DMS114 treated with DMSO at 0.1 percent for 48 hours (cell line): ENCODE measurements at regions not wholly inside any gene's neighbourhood (a gene's known extent, or its start where the extent isn't known, plus 50 kb on each side); places are given as distances from the start of the nearest gene placed in this dataset.

ENCODE experiments used
- DNase-seq: peaks from one replicate; lab custom pipeline; 2025; ENCODE audit not compliant: unreplicated experiment; lab: John Stamatoyannopoulos, UW

GRCh38 chr2:8627692-8628085 is 54.2 kb upstream of the ID2 start:
- no peak for DNase-seq

GRCh38 chr2:8628179-8628865 is 53.5 kb upstream of the ID2 start:
- no peak for DNase-seq

GRCh38 chr2:8628866-8629209 is 53.0 kb upstream of the ID2 start:
- DNase-seq = no peak

GRCh38 chr2:8629402-8629801 is 52.5 kb upstream of the ID2 start:
- no peak for DNase-seq

GRCh38 chr2:8630676-8631464 is 51.0 kb upstream of the ID2 start:
- DNase-seq = no peak

GRCh38 chr2:8631465-8632005 is 50.3 kb upstream of the ID2 start:
- DNase-seq = no peak
